Superior temporal gyrus (tissue), 1 donor: ENCODE measurements at regions not wholly inside any gene's neighbourhood (a gene's known extent, or its start where the extent isn't known, plus 50 kb on each side); places are given as distances from the start of the nearest gene placed in this dataset.

ENCODE experiments used
- DNase-seq: peaks from one replicate; pipeline ENCODE4 v3.0.0-alpha.2; 2016; ENCODE audit errors: extremely low spot score

- no peak for DNase-seq
These were observed 270.6 kb downstream of the PBX3 start for GRCh38 chr9:126017758-126018157.

- no peak for DNase-seq
These were observed 273.7 kb downstream of the PBX3 start for GRCh38 chr9:126020836-126021235.

GRCh38 chr9:126023962-126024361 is 276.8 kb downstream of the PBX3 start:
- no peak for DNase-seq

- no peak for DNase-seq
These were observed 277.5 kb downstream of the PBX3 start for GRCh38 chr9:126024581-126025230.

- DNase-seq, result no peak
These were observed 278.8 kb downstream of the PBX3 start for GRCh38 chr9:126025991-126026390.

- no peak for DNase-seq
These were observed 280.4 kb downstream of the PBX3 start for GRCh38 chr9:126027566-126027965.

GRCh38 chr9:126028746-126029145 is 281.6 kb downstream of the PBX3 start:
- no peak for DNase-seq

GRCh38 chr9:126030716-126031115 is 283.5 kb downstream of the PBX3 start:
- DNase-seq, result no peak

- DNase-seq, result no peak
These were observed 283.9 kb downstream of the PBX3 start for GRCh38 chr9:126031116-126031515.

GRCh38 chr9:126032135-126032534 is 285.0 kb downstream of the PBX3 start:
- no peak for DNase-seq

- no peak for DNase-seq
These were observed 286.1 kb downstream of the PBX3 start for GRCh38 chr9:126033318-126033717.

GRCh38 chr9:126033956-126034355 is 286.8 kb downstream of the PBX3 start:
- DNase-seq, result no peak

GRCh38 chr9:126036881-126037291 is 289.7 kb downstream of the PBX3 start:
- DNase-seq, result no peak

- DNase-seq, result no peak
These were observed 287.8 kb upstream of the MVB12B start for GRCh38 chr9:126038790-126039189.

- DNase-seq, result no peak
These were observed 282.9 kb upstream of the MVB12B start for GRCh38 chr9:126043681-126044080.

- DNase-seq, result no peak
These were observed 277.5 kb upstream of the MVB12B start for GRCh38 chr9:126049088-126049487.

GRCh38 chr9:126049896-126050604 is 276.6 kb upstream of the MVB12B start:
- no peak for DNase-seq

GRCh38 chr9:126050605-126050990 is 276.0 kb upstream of the MVB12B start:
- no peak for DNase-seq

- DNase-seq, result no peak
These were observed 275.0 kb upstream of the MVB12B start for GRCh38 chr9:126051446-126052130.

- DNase-seq, result no peak
These were observed 273.8 kb upstream of the MVB12B start for GRCh38 chr9:126052791-126053190.

GRCh38 chr9:126053913-126054312 is 272.7 kb upstream of the MVB12B start:
- no peak for DNase-seq

GRCh38 chr9:126055381-126055985 is 271.1 kb upstream of the MVB12B start:
- DNase-seq, result no peak
